Nephron progenitor cell (in vitro differentiated cells): ENCODE measurements at regions not wholly inside any gene's neighbourhood (a gene's known extent, or its start where the extent isn't known, plus 50 kb on each side); places are given as distances from the start of the nearest gene placed in this dataset.

Source experiments
- DNase-seq: peaks from one replicate; pipeline ENCODE4 v3.0.0; 2021
- H3K27ac Mint-ChIP-seq: 2 replicates; pipeline ENCODE4 v1.8.0; 2021; ENCODE audit warnings: mild to moderate bottlenecking, moderate library complexity, mixed read lengths
- H3K27me3 Mint-ChIP-seq: 2 replicates; pipeline ENCODE4 v1.8.0; 2021; ENCODE audit warnings: mild to moderate bottlenecking, low read depth, mixed read lengths; ENCODE audit not compliant: poor library complexity
- H3K36me3 Mint-ChIP-seq: 2 replicates; pipeline ENCODE4 v1.8.0; 2021; ENCODE audit warnings: low read depth, mixed read lengths
- H3K4me1 Mint-ChIP-seq: 2 replicates; pipeline ENCODE4 v1.8.0; 2021; ENCODE audit warnings: mixed read lengths
- H3K4me3 Mint-ChIP-seq: 2 replicates; pipeline ENCODE4 v1.8.0; 2021; ENCODE audit warnings: mild to moderate bottlenecking, moderate library complexity, mixed read lengths
- H3K9me3 Mint-ChIP-seq: 2 replicates; pipeline ENCODE4 v1.8.0; 2021; ENCODE audit warnings: mild to moderate bottlenecking, moderate library complexity, mixed read lengths
- CTCF ChIP-seq: fragments of 200-600 bp; sonication (generic); IDR thresholded peaks from 2 replicates; pipeline ENCODE4 v1.5.0; 2021; ENCODE audit warnings: antibody characterized with exemption

GRCh38 chr3:152713989-152714388, 120.9 kb upstream of the P2RY1 start:
- H3K27ac Mint-ChIP-seq, result no peak overlapping the region
- no peak overlapping the region for H3K4me3 Mint-ChIP-seq
- no peak for TF ChIP-seq CTCF
- no peaks in the 10 kb centered on the region for H3K36me3 Mint-ChIP-seq
- H3K4me1 Mint-ChIP-seq, result no peaks in the 10 kb centered on the region
- DNase-seq, result no peak
- H3K27me3 Mint-ChIP-seq, result no peaks in the 10 kb centered on the region
- H3K9me3 Mint-ChIP-seq, result no peaks in the 10 kb centered on the region

- Mint-ChIP-seq H3K4me1 (no peaks in the 10 kb centered on the region), H3K9me3 (no peaks in the 10 kb centered on the region), H3K27me3 (no peaks in the 10 kb centered on the region), H3K27ac (no peak overlapping the region), H3K36me3 (no peaks in the 10 kb centered on the region), H3K4me3 (no peak overlapping the region)
- no peak for TF ChIP-seq CTCF
- DNase-seq, result no peak
These were observed 120.4 kb upstream of the P2RY1 start for GRCh38 chr3:152714507-152714906.

GRCh38 chr3:152717252-152717651, 117.7 kb upstream of the P2RY1 start:
- Mint-ChIP-seq H3K27me3 (no peaks in the 10 kb centered on the region), H3K27ac (no peak overlapping the region), H3K4me3 (no peak overlapping the region)

GRCh38 chr3:152718810-152719209, 116.1 kb upstream of the P2RY1 start:
- Mint-ChIP-seq H3K4me1 (no peaks in the 10 kb centered on the region), H3K36me3 (no peaks in the 10 kb centered on the region), H3K27me3 (no peaks in the 10 kb centered on the region), H3K4me3 (no peak overlapping the region), H3K27ac (no peak overlapping the region), H3K9me3 (no peaks in the 10 kb centered on the region)
- no peak for DNase-seq
- TF ChIP-seq CTCF, result no peak

More at GRCh38 chr3:152717252-152717651, 117.7 kb upstream of the P2RY1 start:
- DNase-seq, result no peak
- TF ChIP-seq CTCF, result no peak
- Mint-ChIP-seq H3K9me3 (no peaks in the 10 kb centered on the region), H3K36me3 (no peaks in the 10 kb centered on the region), H3K4me1 (no peaks in the 10 kb centered on the region)

GRCh38 chr3:152719264-152719663, 115.7 kb upstream of the P2RY1 start:
- Mint-ChIP-seq H3K36me3 (no peaks in the 10 kb centered on the region), H3K4me1 (no peaks in the 10 kb centered on the region), H3K27ac (no peak overlapping the region), H3K27me3 (no peaks in the 10 kb centered on the region), H3K4me3 (no peak overlapping the region), H3K9me3 (no peaks in the 10 kb centered on the region)
- no peak for DNase-seq
- TF ChIP-seq CTCF, result no peak

GRCh38 chr3:152720951-152721718, 113.8 kb upstream of the P2RY1 start:
- no peaks in the 10 kb centered on the region for H3K9me3 Mint-ChIP-seq
- H3K27me3 Mint-ChIP-seq, result no peaks in the 10 kb centered on the region
- no peak overlapping the region for H3K27ac Mint-ChIP-seq
- H3K4me3 Mint-ChIP-seq, result no peak overlapping the region
- no peak for TF ChIP-seq CTCF
- no peaks in the 10 kb centered on the region for H3K36me3 Mint-ChIP-seq
- H3K4me1 Mint-ChIP-seq, result no peaks in the 10 kb centered on the region
- DNase-seq, result no peak
